ENCODE measurements at regions not wholly inside any gene's neighbourhood (a gene's known extent, or its start where the extent isn't known, plus 50 kb on each side); places are given as distances from the start of the nearest gene placed in this dataset.

- FAIRE-seq (no peak), DNase-seq (ENCODE audit: low read depth in 1 of 2, low spot score in 2 of 2) (no peak)
- Histone ChIP-seq H3K4me3 (ENCODE audit: extremely low read depth in 1 of 4, insufficient read depth in 2 of 4, low read depth in 3 of 4, low read length in 4 of 4) (no peak overlapping the region), H2BK15ac (ENCODE audit: low read length) (no peak overlapping the region), H3K18ac (ENCODE audit: extremely low read depth, low read length) (no peak overlapping the region), H3K79me1 (ENCODE audit: low read depth, low read length) (no peaks in the 10 kb centered on the region), H3K9ac (replicated peaks in 1 of 4; ENCODE audit: extremely low read depth in 1 of 4, low read depth in 3 of 4, low read length in 3 of 4) (no peak overlapping the region), H3K4ac (replicated peaks; ENCODE audit: insufficient read length, low read depth, low read length) (no peak overlapping the region), H4K91ac (replicated peaks; ENCODE audit: insufficient read length, low read length) (no peak overlapping the region), H3K56ac (replicated peaks; ENCODE audit: insufficient read length, low read depth, low read length) (no peak overlapping the region), H3K79me2 (ENCODE audit: control insufficient read depth in 1 of 2, insufficient read depth in 2 of 2, low read length in 2 of 2) (no peaks in the 10 kb centered on the region), H3K27ac (ENCODE audit: low read depth, low read length) (no peak overlapping the region), H3K4me2 (ENCODE audit: insufficient read depth in 1 of 2, low read depth in 2 of 2, low read length in 2 of 2) (no peak overlapping the region), H4K8ac (ENCODE audit: extremely low read depth, insufficient read depth, low read length) (no peak overlapping the region), H2BK12ac (ENCODE audit: low read depth, low read length) (no peak overlapping the region), H2AK5ac (ENCODE audit: low read depth, low read length) (no peak overlapping the region), H4K5ac (ENCODE audit: insufficient read length, low read depth, low read length) (no peak overlapping the region), H2BK5ac (ENCODE audit: low read depth, low read length) (no peak overlapping the region), H3K36me3 (ENCODE audit: control insufficient read depth in 2 of 4, insufficient read depth in 4 of 4, low read length in 3 of 4) (no peaks in the 10 kb centered on the region), H4K20me1 (replicated peaks in 1 of 2; ENCODE audit: control insufficient read depth in 1 of 2, insufficient read depth in 2 of 2, low read length in 2 of 2) (no peaks in the 10 kb centered on the region), H3K9me3 (ENCODE audit: insufficient read depth in 2 of 2, low read depth in 1 of 2, low read length in 1 of 2) (no peaks in the 10 kb centered on the region), H3K14ac (ENCODE audit: insufficient read length) (no peak overlapping the region), H3K23me2 (ENCODE audit: low read depth, low read length) (no peaks in the 10 kb centered on the region), H2AFZ (ENCODE audit: low read length) (no peak overlapping the region), H2BK120ac (replicated peaks; ENCODE audit: low read depth, low read length) (no peak overlapping the region), H2BK20ac (ENCODE audit: low read length) (no peak overlapping the region), H3K4me1 (replicated peaks in 1 of 4; ENCODE audit: control insufficient read depth in 3 of 4, insufficient read depth in 4 of 4, low read length in 3 of 4) (0 out of 7 replicates have a peak, but pooled peaks cover 0 to 2% (median 0%) of the 10 kb centered on the region in 4 experiments), H3K27me3 (replicated peaks in 1 of 4; ENCODE audit: control insufficient read depth in 3 of 4, extremely low read depth in 1 of 4, insufficient read depth in 3 of 4, low read length in 3 of 4) (no peaks in the 10 kb centered on the region), H3K23ac (ENCODE audit: insufficient read length) (no peak overlapping the region)
- TF ChIP-seq TEAD4 (IDR thresholded peaks at IDR 0.05; ENCODE audit: low read depth, low read length) (0 out of 2 replicates have a peak, but pooled peaks have one; percentile 16), CEBPB (IDR thresholded peaks at IDR 0.05; ENCODE audit: low read depth, low read length) (no peak)
- CTCF ChIA-PET (ENCODE audit: partially characterized antibody) = interaction anchor here (0.6 kb wide), 1 partner anchor 1422 kb away, joined by 3 read pairs; no protein-coding TSS in a partner anchor
- POLR2A ChIA-PET (ENCODE audit: partially characterized antibody) = no interaction called here
Measured at GRCh38 chr10:108673741-108674140, 1249.6 kb downstream of the XPNPEP1 start.
